Cardiac fibroblast (primary cell): ENCODE measurements at regions not wholly inside any gene's neighbourhood (a gene's known extent, or its start where the extent isn't known, plus 50 kb on each side); places are given as distances from the start of the nearest gene placed in this dataset.
"Not testable (repeated sequence)": the region's sequence is repeated elsewhere in the genome, so short reads cannot be mapped to it uniquely, and the experiment has no call there.

Source experiments
- DNase-seq, 2 donors: peaks; one replicate each; pipeline versions ENCODE4 v3.0.0 to v3.0.0-alpha.2; 2010; ENCODE audit warnings: low read depth in 2 of 2
- H3K4me3 ChIP-seq, 2 donors: replicated peaks in 1 of 2; 1 replicate in 1 of 2; 2 replicates in 1 of 2; pipeline ENCODE4 v1.5.1; 2011; ENCODE audit warnings: low read depth in 2 of 2, low read length in 2 of 2, mild to moderate bottlenecking in 2 of 2, moderate library complexity in 1 of 2
- TF ChIP-seq, protein P1 (sequence below): IDR thresholded peaks from one replicate; pipeline ENCODE4 v1.5.1; 2011; ENCODE audit warnings: low read depth, mild to moderate bottlenecking, low read length, inconsistent platforms

DNA sequence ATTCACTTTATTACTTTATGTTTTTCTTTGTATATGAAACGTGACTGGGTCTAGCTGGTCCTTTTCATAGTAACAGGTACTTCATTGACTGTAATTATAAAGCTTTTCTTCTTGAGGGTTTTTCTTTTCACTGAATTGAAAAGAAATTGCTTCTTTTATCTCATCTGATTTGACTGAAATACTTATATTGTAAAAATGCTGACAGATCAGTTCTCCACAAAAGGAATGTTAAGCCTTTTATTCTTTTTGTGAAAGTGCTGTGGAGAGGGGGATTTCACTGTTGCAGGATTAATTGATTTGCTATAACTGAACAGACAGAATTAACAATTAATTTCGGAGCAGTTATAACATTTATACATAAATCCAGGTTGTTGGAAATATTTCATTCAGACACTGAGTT lies 2043.6 kb upstream of the C9orf72 start:
- TF ChIP-seq, protein P1, sequence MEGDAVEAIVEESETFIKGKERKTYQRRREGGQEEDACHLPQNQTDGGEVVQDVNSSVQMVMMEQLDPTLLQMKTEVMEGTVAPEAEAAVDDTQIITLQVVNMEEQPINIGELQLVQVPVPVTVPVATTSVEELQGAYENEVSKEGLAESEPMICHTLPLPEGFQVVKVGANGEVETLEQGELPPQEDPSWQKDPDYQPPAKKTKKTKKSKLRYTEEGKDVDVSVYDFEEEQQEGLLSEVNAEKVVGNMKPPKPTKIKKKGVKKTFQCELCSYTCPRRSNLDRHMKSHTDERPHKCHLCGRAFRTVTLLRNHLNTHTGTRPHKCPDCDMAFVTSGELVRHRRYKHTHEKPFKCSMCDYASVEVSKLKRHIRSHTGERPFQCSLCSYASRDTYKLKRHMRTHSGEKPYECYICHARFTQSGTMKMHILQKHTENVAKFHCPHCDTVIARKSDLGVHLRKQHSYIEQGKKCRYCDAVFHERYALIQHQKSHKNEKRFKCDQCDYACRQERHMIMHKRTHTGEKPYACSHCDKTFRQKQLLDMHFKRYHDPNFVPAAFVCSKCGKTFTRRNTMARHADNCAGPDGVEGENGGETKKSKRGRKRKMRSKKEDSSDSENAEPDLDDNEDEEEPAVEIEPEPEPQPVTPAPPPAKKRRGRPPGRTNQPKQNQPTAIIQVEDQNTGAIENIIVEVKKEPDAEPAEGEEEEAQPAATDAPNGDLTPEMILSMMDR: no peak
- DNase-seq: no peak
- no peak overlapping the region for H3K4me3 ChIP-seq

DNA sequence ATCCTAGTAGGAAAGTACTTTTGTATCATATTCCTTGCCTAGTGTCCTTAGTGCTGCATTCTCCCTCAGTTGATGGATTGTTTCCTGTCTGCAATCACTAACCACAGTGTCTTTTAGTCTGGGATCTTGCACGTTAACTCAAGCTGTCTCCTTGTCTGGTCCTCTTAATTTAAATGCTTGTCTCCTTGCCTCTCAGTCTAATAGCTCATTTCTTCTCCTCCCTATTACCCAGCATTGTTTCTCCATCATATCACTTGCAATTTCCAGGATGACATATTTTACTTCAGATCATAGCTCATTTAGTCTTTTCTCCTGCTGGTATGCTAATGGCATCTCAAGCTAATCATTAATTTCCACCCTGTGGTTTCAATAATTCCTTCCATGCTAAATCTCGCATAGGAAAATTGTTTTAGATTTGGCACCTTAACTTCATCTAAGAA lies 2052.0 kb upstream of the C9orf72 start:
- TF ChIP-seq, protein P1: no peak
- H3K4me3 ChIP-seq: no peak overlapping the region
- DNase-seq: peak in 1 of 2 donors; percentile 7

DNA sequence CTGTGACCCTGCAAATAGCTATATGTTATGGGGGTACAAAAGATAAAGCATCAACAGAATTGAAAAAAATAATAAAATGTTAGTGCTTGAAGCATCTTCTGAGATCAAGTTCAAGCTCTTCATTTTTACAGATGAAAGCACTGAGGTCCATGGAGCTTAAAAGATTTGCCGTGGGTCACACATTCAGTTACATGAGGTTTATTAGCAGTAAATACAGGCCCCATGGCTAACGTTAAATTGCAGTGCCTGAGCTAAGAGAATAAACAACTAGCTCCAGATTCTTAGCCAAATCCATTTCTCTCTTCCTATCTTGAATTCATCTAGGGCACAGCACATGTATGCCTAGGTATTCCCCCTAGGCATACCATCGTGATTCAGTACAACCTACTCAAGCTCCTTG lies 2052.7 kb upstream of the C9orf72 start:
- TF ChIP-seq, protein P1: no peak
- DNase-seq: no peak
- no peak overlapping the region for H3K4me3 ChIP-seq

DNA sequence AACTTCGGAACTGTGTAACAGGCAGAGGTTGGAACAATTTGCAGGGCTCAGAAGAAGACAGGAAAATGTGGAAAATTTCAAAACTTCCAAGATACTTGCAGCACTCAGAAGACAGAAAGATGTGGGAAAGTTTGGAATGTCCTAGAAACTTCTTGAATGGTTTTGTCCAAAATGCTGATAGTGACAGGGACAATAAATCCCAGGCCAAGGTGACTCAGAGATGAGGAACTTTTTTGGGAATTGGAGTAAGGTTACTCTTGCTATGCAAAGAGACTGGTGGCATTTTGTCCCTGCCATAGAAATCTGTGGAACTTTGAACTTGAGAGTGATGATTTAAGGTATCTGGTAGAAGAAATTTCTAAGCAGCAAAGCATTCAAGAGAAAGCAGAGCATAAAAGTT lies 2055.6 kb upstream of the C9orf72 start:
- not testable (repeated sequence) for H3K4me3 ChIP-seq, DNase-seq

DNA sequence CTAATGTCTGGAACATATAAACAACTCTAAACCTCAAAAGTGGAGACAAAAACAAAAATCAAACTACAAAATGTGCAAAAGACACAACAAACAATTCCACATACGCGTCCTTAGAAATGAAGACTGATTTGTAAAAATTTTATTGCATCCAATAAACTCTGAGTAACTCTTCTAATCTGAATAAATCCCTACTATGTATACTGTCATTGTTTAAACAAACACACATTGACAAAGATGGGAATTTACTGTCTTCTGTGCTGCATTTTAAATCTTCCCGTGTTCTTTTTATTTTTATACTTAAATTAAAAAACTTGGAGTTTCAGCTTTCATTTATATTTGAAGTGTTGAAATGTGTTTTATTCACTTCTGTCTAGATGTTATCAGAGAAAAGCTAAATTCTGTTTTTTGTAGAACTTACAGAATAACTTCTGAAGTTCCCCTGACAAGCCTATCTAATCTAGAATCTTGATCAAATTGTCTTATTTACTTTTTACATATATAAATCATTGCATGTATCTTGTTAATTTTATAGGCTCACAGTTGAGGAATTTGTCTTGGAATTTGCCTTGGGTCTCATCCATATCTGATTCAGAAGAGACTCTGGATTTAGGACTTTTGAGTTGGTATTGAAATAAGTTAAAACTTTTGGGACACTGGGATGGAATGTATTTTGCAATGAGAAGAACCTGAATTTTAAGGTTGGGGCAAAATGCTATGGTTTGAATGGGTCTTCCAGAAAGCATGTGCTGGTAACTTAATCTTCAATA lies 2064.4 kb upstream of the C9orf72 start:
- no peak overlapping the region for H3K4me3 ChIP-seq
- TF ChIP-seq, protein P1: no peak
- no peak for DNase-seq

DNA sequence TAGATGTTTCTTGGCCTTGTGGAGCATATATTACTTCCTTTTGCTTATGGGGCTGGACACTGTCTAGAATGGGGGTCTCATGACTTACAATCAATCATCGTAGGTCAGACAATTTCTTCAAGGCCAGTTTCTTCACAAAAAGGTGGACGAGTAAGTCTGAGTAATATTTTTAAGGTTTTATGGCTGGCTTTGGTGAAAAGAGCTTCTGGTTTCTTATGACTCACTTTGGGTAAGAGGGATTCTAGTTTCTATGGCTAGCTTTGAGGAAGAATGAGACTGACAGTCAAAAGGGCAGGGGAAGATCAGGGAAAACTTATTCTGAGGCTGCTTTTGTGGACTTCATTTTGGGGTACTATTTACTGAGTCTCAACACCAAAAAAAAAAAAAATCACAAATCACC lies 2067.2 kb upstream of the C9orf72 start:
- DNase-seq: no peak
- H3K4me3 ChIP-seq: no peak overlapping the region
- TF ChIP-seq, protein P1: no peak

DNA sequence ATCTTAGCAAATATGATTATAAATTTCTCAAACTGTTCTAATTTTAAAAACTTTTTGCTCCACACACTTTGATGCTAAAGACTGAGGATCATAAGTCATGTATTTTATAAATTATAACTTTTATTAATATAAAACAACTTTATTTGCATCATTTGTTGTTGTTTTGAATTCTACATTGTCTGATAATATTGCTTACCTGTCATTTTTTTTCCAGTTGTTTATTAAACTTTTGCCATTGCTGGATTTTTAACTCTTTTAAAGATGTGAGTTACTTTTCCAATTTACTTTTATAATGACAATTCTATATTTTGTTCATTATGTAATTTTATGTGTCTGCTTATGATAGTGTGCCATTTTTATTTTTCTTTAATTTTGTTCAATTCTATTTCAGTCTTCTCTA lies 2071.2 kb upstream of the C9orf72 start:
- no peak overlapping the region for H3K4me3 ChIP-seq
- DNase-seq: no peak
- TF ChIP-seq, protein P1: no peak
